ENCODE measurements at regions not wholly inside any gene's neighbourhood (a gene's known extent, or its start where the extent isn't known, plus 50 kb on each side); places are given as distances from the start of the nearest gene placed in this dataset.

DNA sequence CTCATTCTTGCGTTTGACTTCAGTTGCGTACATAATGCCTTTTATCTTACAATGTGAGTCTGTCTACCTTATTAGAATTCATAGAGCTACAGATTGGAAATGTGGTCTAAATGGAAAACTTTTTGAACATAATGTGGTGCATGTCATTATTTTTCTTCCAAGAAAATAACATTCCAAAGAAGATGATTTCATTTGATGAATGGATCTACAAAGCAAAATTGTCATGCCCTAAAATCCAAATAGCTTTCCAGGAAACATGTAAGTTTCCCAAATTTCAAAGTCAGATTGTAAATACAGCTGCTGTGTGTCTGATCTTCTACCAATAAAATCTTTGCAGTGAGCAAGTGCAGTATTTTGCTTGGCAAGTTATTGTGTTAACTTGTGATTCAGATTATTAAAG is 101.8 kb upstream of the FZD8 start:
- H3K4me3 ChIP-seq (ENCODE audit: control insufficient read depth, low read depth, low read length), result no peak overlapping the region
- no peak for TF ChIP-seq CTCF (IDR thresholded peaks at IDR 0.05; ENCODE audit: control insufficient read depth, insufficient read depth, low read depth, low read length, missing control alignments)
- DNase-seq (ENCODE audit: low read depth), result no peak

- H3K4me3 ChIP-seq (ENCODE audit: control insufficient read depth, low read depth, low read length), result no peak overlapping the region
- no peak for TF ChIP-seq CTCF (IDR thresholded peaks at IDR 0.05; ENCODE audit: control insufficient read depth, insufficient read depth, low read depth, low read length, missing control alignments)
- DNase-seq (ENCODE audit: low read depth), result no peak
These were observed 101.3 kb upstream of the FZD8 start for GRCh38 chr10:35743351-35743750.

DNA sequence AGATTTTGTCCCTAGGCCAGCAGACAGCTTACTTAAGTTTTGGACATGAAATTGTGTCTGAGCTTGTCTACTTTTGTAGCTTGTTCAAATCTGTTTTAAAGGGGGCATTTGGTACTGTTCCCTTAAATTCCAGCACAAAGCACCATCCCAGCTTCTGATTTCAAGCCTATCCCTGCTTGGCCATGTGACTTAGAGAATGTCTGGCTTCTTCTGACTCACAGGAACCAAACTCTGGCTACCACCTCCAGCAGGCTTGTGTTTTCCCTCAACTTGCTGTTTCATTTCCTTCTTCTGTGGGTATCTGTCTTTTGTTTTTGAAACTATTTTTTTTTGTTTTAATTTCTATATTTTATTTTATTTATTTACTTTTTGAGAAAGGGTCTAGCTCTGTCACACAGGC is 97.9 kb upstream of the FZD8 start:
- no peak overlapping the region for H3K4me3 ChIP-seq (ENCODE audit: control insufficient read depth, low read depth, low read length)
- no peak for TF ChIP-seq CTCF (IDR thresholded peaks at IDR 0.05; ENCODE audit: control insufficient read depth, insufficient read depth, low read depth, low read length, missing control alignments)
- no peak for DNase-seq (ENCODE audit: low read depth)

- no peak overlapping the region for H3K4me3 ChIP-seq (ENCODE audit: control insufficient read depth, low read depth, low read length)
- no peak for TF ChIP-seq CTCF (IDR thresholded peaks at IDR 0.05; ENCODE audit: control insufficient read depth, insufficient read depth, low read depth, low read length, missing control alignments)
- DNase-seq (ENCODE audit: low read depth), result peak; percentile 48
These were observed 93.3 kb upstream of the FZD8 start for GRCh38 chr10:35735412-35735811.

DNA sequence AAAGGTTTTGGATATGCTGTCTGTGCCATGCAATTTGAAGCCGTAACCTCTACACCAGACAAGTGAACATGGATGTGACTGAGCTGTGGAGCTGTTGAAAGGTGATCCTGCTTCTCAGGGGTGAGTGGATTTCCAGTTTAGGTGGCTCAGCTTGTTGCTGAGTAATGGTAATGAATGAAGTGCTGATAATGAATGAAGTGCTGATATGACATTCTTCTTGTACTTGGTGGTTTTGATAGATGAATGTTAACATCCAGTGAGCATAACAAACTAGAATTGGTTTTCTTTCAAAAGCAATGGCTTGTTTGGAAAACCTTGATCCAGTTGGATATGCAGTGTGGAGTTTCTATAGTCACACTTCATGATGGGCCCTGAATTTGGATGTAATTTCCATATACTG is 89.7 kb upstream of the FZD8 start:
- DNase-seq (ENCODE audit: low read depth), result no peak
- no peak for TF ChIP-seq CTCF (IDR thresholded peaks at IDR 0.05; ENCODE audit: control insufficient read depth, insufficient read depth, low read depth, low read length, missing control alignments)
- H3K4me3 ChIP-seq (ENCODE audit: control insufficient read depth, low read depth, low read length), result no peak overlapping the region

- no peak overlapping the region for H3K4me3 ChIP-seq (ENCODE audit: control insufficient read depth, low read depth, low read length)
- DNase-seq (ENCODE audit: low read depth), result no peak
- no peak for TF ChIP-seq CTCF (IDR thresholded peaks at IDR 0.05; ENCODE audit: control insufficient read depth, insufficient read depth, low read depth, low read length, missing control alignments)
These were observed 86.2 kb upstream of the FZD8 start for GRCh38 chr10:35728341-35728740.

DNA sequence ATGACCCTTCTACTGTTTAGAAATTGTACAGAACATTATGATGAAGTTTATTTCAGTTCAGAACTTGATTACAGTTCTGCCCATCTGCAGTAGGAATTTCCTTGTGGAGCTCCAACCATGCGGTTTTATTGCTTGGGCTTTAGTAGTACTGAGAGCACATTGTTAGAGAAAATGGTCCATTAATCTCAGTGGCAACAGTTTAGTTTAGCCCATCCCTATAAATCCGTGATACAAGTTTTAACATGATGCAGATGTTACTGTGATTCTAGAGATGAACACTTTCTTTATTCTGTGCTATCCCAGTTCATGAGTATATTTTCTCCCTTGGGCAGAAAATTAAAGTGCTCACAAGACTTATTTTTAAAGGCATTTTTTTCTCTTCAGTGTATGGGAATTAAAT is 84.8 kb upstream of the FZD8 start:
- H3K4me3 ChIP-seq (ENCODE audit: control insufficient read depth, low read depth, low read length), result no peak overlapping the region
- no peak for TF ChIP-seq CTCF (IDR thresholded peaks at IDR 0.05; ENCODE audit: control insufficient read depth, insufficient read depth, low read depth, low read length, missing control alignments)
- DNase-seq (ENCODE audit: low read depth), result no peak
